ENCODE measurements at regions not wholly inside any gene's neighbourhood (a gene's known extent, or its start where the extent isn't known, plus 50 kb on each side); places are given as distances from the start of the nearest gene placed in this dataset.

GRCh38 chr10:121674885-121675284, 76.6 kb upstream of the FGFR2 start:
- TF ChIP-seq POLR2A (IDR thresholded peaks at IDR 0.05; ENCODE audit: low read length) (no peak), GATA1 (IDR thresholded peaks at IDR 0.05; ENCODE audit: low read depth, low read length) (no peak)

Measured in erythroblast (primary cell).